ENCODE measurements at regions not wholly inside any gene's neighbourhood (a gene's known extent, or its start where the extent isn't known, plus 50 kb on each side); places are given as distances from the start of the nearest gene placed in this dataset.

DNA sequence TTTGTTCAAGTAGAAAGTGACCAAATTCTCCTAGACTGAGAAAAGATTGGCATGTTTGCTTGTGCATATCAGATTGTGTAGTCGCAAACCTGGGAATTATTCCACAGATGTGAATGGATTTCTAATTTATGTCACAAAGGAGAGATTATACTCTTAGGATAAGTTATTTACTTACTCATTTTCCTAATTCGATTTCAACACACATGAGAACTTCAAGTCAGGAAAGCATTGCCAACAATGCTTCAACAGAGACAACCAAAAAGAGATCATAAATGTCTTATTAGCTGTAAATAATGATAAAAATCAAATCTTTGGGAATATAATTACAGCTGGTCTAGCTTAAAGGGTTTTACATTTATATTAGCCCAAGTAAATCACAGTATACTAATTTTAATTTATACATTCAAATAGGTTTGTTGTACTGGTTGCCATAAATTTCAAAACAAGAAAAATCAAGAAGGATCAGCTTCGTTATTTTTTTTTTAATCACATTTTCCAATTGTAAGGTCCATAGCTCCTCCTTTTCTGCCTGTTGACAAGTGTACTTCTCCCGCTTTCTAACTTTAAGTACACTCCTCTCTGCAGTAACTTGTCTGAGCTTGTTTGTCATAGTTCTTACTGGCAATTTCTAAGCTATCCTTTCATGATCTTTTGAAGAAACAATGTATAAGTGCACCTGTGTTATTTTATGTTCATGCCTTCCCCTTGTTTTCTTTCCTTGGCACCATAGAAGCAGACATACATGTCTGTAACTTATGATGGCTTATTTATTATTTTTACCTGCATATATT lies 246.6 kb downstream of the DEPDC1B start:
- POLR2A ChIA-PET = no interaction called here
- no peak for ATAC-seq (ENCODE audit: poor library complexity)
- CTCF ChIA-PET = no interaction called here
- Histone ChIP-seq H3K4me1 (ENCODE audit: insufficient read depth, low read length) (no peaks in the 10 kb centered on the region), H3K9me3 (ENCODE audit: control insufficient read depth in 1 of 2, insufficient read depth in 1 of 2, low read length in 2 of 2) (no peaks in the 10 kb centered on the region), H3K27ac (ENCODE audit: low read depth in 1 of 2, low read length in 2 of 2) (no peak overlapping the region), H3K27me3 (ENCODE audit: control insufficient read depth in 1 of 2, insufficient read depth in 2 of 2, low read length in 2 of 2) (no peaks in the 10 kb centered on the region), H3K36me3 (ENCODE audit: insufficient read depth, low read length) (no peaks in the 10 kb centered on the region), H3K4me3 (ENCODE audit: low read length) (no peak overlapping the region)
- Mint-ChIP-seq H3K4me1 (ENCODE audit: low read depth) (no peaks in the 10 kb centered on the region), H3K4me3 (no peak overlapping the region), H3K36me3 (ENCODE audit: low read depth) (no peaks in the 10 kb centered on the region), H3K9me3 (no peaks in the 10 kb centered on the region), H3K27me3 (no peaks in the 10 kb centered on the region), H3K27ac (no peak overlapping the region)
- DNase-seq = no peak
- intact Hi-C loops (cut with DNase I, micrococcal nuclease) = no loop called here
- TF ChIP-seq, protein P1, sequence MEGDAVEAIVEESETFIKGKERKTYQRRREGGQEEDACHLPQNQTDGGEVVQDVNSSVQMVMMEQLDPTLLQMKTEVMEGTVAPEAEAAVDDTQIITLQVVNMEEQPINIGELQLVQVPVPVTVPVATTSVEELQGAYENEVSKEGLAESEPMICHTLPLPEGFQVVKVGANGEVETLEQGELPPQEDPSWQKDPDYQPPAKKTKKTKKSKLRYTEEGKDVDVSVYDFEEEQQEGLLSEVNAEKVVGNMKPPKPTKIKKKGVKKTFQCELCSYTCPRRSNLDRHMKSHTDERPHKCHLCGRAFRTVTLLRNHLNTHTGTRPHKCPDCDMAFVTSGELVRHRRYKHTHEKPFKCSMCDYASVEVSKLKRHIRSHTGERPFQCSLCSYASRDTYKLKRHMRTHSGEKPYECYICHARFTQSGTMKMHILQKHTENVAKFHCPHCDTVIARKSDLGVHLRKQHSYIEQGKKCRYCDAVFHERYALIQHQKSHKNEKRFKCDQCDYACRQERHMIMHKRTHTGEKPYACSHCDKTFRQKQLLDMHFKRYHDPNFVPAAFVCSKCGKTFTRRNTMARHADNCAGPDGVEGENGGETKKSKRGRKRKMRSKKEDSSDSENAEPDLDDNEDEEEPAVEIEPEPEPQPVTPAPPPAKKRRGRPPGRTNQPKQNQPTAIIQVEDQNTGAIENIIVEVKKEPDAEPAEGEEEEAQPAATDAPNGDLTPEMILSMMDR (IDR thresholded peaks at IDR 0.05) = no peak

DNA sequence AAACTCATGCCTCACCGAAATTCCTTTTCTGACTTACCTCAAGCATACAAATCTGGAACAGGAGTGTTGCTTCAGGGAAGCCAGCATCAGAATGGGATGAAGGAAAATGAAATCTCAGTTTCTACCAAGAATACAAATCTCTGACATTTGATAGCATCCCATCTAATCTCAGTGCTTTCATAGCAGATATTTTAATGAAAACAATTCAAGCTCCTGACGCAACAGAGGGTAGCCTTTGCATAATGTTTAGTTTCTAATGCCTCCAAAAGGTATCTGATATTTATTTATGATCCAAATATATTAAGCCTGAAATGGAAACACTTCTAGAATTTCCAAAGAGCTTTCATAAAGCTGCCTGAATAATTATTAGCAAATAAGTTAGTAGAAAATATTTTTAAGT lies 251.4 kb downstream of the DEPDC1B start:
- H3K4me3 ChIP-seq (ENCODE audit: low read length) = no peak overlapping the region
- no peak for DNase-seq
- no peaks in the 10 kb centered on the region for H3K4me1 ChIP-seq (ENCODE audit: insufficient read depth, low read length)
- H3K9me3 Mint-ChIP-seq = no peaks in the 10 kb centered on the region
- H3K36me3 ChIP-seq (ENCODE audit: insufficient read depth, low read length) = no peaks in the 10 kb centered on the region
- H3K9me3 ChIP-seq (ENCODE audit: control insufficient read depth in 1 of 2, insufficient read depth in 1 of 2, low read length in 2 of 2) = no peaks in the 10 kb centered on the region
- no peak overlapping the region for H3K27ac ChIP-seq (ENCODE audit: low read depth in 1 of 2, low read length in 2 of 2)
- ATAC-seq (ENCODE audit: poor library complexity) = no peak
- H3K4me1 Mint-ChIP-seq (ENCODE audit: low read depth) = no peaks in the 10 kb centered on the region
- TF ChIP-seq, protein P1 (IDR thresholded peaks at IDR 0.05) = no peak
- ChIA-PET POLR2A (no interaction called here), CTCF (no interaction called here)
- H3K36me3 Mint-ChIP-seq (ENCODE audit: low read depth) = no peaks in the 10 kb centered on the region
- H3K27ac Mint-ChIP-seq = no peak overlapping the region
- no peaks in the 10 kb centered on the region for H3K27me3 Mint-ChIP-seq
- intact Hi-C loops (cut with DNase I, micrococcal nuclease) = no loop called here
- no peak overlapping the region for H3K4me3 Mint-ChIP-seq
- no peaks in the 10 kb centered on the region for H3K27me3 ChIP-seq (ENCODE audit: control insufficient read depth in 1 of 2, insufficient read depth in 2 of 2, low read length in 2 of 2)

- no peak overlapping the region for H3K4me3 ChIP-seq (ENCODE audit: low read length)
- H3K9me3 Mint-ChIP-seq = no peaks in the 10 kb centered on the region
- no peaks in the 10 kb centered on the region for H3K36me3 ChIP-seq (ENCODE audit: insufficient read depth, low read length)
- ATAC-seq (ENCODE audit: poor library complexity) = no peak
- no peaks in the 10 kb centered on the region for H3K27me3 ChIP-seq (ENCODE audit: control insufficient read depth in 1 of 2, insufficient read depth in 2 of 2, low read length in 2 of 2)
- H3K4me3 Mint-ChIP-seq = no peak overlapping the region
- intact Hi-C loops (cut with DNase I, micrococcal nuclease) = no loop called here
- no peaks in the 10 kb centered on the region for H3K36me3 Mint-ChIP-seq (ENCODE audit: low read depth)
- H3K27ac Mint-ChIP-seq = no peak overlapping the region
- H3K27me3 Mint-ChIP-seq = no peaks in the 10 kb centered on the region
- no peaks in the 10 kb centered on the region for H3K4me1 ChIP-seq (ENCODE audit: insufficient read depth, low read length)
- no peaks in the 10 kb centered on the region for H3K4me1 Mint-ChIP-seq (ENCODE audit: low read depth)
- no peak for DNase-seq
- TF ChIP-seq, protein P1 (IDR thresholded peaks at IDR 0.05) = no peak
- CTCF ChIA-PET = no interaction called here
- H3K27ac ChIP-seq (ENCODE audit: low read depth in 1 of 2, low read length in 2 of 2) = no peak overlapping the region
- POLR2A ChIA-PET = no interaction called here
- H3K9me3 ChIP-seq (ENCODE audit: control insufficient read depth in 1 of 2, insufficient read depth in 1 of 2, low read length in 2 of 2) = no peaks in the 10 kb centered on the region
Measured at GRCh38 chr5:60447488-60447920, 252.5 kb downstream of the DEPDC1B start.
